DMS79 treated with DMSO at 0.1 percent for 48 hours (cell line): ENCODE measurements at regions not wholly inside any gene's neighbourhood (a gene's known extent, or its start where the extent isn't known, plus 50 kb on each side); places are given as distances from the start of the nearest gene placed in this dataset.
"Not testable (repeated sequence)": the region's sequence is repeated elsewhere in the genome, so short reads cannot be mapped to it uniquely, and the experiment has no call there.

Source experiments
- DNase-seq: peaks from one replicate; lab custom pipeline; 2025; lab: John Stamatoyannopoulos, UW

GRCh38 chr21:23876925-23877558, 1730.2 kb downstream of the MRPL39 start:
- DNase-seq: no peak

GRCh38 chr21:23874271-23874670, 1733.0 kb downstream of the MRPL39 start:
- DNase-seq: no peak

GRCh38 chr21:23861911-23862504, 1745.3 kb downstream of the MRPL39 start:
- DNase-seq: no peak

- no peak for DNase-seq
These were observed 1748.4 kb downstream of the MRPL39 start for GRCh38 chr21:23858878-23859277.

GRCh38 chr21:23853796-23854379, 1753.4 kb downstream of the MRPL39 start:
- DNase-seq: no peak

- DNase-seq: no peak
These were observed 1769.7 kb downstream of the MRPL39 start for GRCh38 chr21:23837564-23837963.

- no peak for DNase-seq
These were observed 1784.5 kb downstream of the MRPL39 start for GRCh38 chr21:23822760-23823159.

GRCh38 chr21:23817337-23817736, 1789.9 kb downstream of the MRPL39 start:
- DNase-seq: no peak

- DNase-seq: no peak
These were observed 1794.8 kb downstream of the MRPL39 start for GRCh38 chr21:23812485-23812884.

- DNase-seq: no peak
These were observed 1795.5 kb downstream of the MRPL39 start for GRCh38 chr21:23811805-23812204.

GRCh38 chr21:23809573-23809972, 1797.7 kb downstream of the MRPL39 start:
- no peak for DNase-seq

GRCh38 chr21:23806966-23807548, 1800.2 kb downstream of the MRPL39 start:
- not testable (repeated sequence) for DNase-seq

- DNase-seq: no peak
These were observed 1802.4 kb downstream of the MRPL39 start for GRCh38 chr21:23804866-23805265.

- no peak for DNase-seq
These were observed 1806.0 kb downstream of the MRPL39 start for GRCh38 chr21:23801292-23801691.

GRCh38 chr21:23799376-23799775, 1807.9 kb downstream of the MRPL39 start:
- no peak for DNase-seq

- DNase-seq: no peak
These were observed 1815.0 kb downstream of the MRPL39 start for GRCh38 chr21:23792300-23792699.

- no peak for DNase-seq
These were observed 1817.4 kb downstream of the MRPL39 start for GRCh38 chr21:23789864-23790263.

- no peak for DNase-seq
These were observed 1827.0 kb downstream of the MRPL39 start for GRCh38 chr21:23780326-23780725.

GRCh38 chr21:23743821-23744220, 1863.5 kb downstream of the MRPL39 start:
- no peak for DNase-seq

- no peak for DNase-seq
These were observed 1866.8 kb downstream of the MRPL39 start for GRCh38 chr21:23740463-23740862.

GRCh38 chr21:23732776-23733175, 1874.5 kb downstream of the MRPL39 start:
- DNase-seq: no peak

GRCh38 chr21:23729331-23729730, 1878.0 kb downstream of the MRPL39 start:
- DNase-seq: no peak

- no peak for DNase-seq
These were observed 1881.7 kb downstream of the MRPL39 start for GRCh38 chr21:23725576-23725975.
